GDM1 (cell line): ENCODE measurements at regions not wholly inside any gene's neighbourhood (a gene's known extent, or its start where the extent isn't known, plus 50 kb on each side); places are given as distances from the start of the nearest gene placed in this dataset.

Source experiments
- DNase-seq: peaks from one replicate; lab custom pipeline; 2025; lab: John Stamatoyannopoulos, UW

DNA sequence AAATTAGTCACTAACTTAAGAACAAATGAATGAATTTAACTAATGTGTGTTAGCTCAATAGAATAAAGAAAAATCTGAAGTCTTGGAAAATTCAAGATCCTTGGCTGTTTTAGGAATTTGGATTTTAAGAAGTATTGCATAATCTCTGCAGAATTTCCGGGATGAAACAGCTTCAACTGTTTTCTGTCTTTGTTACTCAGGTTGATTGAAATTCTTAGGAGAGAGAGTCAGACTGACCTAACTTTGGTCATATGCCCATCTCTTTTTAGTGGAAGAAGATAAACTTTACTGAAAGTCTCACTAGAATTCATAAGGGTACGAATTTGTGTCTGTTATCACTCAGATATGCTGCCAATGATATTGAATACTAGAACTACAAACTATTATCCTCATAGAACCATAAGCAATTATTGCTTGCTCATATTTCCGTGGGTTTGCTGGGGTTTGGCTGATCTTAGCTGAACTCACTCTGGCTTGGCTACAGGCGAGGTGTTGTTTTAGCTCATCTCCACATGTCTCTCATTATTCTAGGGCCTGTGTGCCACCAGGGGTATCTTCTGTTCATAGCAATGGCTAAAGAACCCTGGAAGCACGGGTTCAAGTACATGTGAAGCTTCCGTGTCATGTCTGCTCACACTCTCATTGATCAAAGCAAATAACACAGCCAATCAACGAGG lies 257.4 kb upstream of the NOVA1 start:
- DNase-seq = no peak

DNA sequence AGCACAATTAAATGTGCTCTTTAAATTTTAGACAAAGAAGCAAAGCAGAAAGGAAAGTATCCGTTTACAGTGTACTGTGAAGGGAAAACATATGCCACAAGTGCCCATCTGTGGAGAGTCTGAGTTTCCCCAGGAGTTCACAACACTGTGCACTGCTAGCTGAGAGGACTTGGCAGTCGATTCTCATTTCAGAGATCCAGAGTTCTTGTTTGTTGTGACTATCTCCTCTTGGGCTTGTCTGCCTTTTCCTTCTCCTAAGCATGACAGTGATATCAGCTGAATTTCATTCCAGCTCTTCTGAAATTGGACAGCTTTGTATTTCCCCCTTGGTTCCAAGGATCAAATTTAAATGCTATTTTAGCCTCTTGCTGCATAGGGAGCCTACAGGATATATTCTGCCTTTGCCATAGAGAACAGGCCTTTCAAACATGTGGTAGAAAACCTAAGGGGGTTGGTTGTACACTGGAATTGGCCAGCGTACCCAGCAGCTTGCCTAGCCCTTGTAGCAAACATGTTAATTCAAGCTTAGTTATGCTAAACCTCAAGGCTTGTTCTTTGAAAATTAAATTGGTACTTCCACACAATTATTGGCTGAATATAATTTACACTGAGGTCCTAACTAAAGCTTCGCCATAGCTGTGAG lies 259.2 kb upstream of the NOVA1 start:
- DNase-seq = no peak

DNA sequence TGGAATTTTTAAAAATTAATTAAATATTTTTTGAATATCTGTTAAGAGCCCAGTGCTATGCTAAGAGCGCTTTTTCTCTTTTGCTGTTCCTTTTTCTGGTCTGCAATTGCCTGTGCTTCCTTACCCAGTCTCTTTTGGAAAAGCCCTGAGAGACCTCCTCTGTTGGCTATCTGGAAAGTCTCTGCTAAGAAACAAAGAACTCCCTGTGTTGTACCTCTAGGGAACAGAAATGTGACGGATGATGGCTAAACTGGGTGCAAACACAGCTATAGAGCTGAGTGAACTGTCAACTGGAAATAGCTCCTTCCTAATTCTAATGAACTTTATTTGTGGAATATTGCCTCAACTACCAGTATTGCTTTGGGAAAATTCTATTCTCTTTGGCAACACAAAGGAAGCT lies 261.6 kb upstream of the NOVA1 start:
- DNase-seq = no peak

DNA sequence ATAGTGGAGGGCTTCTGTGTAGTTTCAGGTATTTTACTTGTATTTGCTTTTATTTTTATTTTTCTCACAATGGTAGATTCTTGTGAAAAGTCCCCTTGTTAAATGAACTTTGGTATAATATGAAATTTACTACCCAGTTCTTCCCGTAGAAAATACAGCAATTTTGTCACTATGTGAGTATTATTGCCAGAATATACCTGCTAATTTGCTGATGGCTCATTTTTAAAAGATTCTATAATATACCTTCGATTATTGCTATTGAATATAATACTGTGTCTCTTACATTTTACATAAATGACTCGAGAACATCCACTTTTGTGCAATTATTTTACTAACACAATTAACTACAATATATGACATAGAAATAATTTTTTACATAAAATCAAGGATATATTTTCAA lies 262.3 kb upstream of the NOVA1 start:
- DNase-seq = no peak

DNA sequence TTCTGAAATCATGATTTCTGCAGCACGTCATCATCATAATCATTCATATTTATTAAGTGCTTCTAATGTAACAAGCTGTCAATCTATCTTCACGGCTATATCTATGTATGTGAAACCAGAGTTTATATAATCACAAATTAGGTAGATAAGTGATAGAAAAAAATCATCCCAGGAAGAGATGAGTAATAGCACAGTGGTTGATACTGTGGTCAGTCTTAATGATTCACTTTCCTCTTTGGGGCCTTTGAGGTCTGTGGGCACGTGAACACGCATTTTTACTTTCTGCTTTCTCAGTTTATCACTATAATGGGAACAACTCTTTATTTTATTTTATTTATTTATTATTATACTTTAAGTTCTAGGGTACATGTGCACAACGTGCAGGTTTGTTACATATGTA lies 265.9 kb upstream of the NOVA1 start:
- no peak for DNase-seq

DNA sequence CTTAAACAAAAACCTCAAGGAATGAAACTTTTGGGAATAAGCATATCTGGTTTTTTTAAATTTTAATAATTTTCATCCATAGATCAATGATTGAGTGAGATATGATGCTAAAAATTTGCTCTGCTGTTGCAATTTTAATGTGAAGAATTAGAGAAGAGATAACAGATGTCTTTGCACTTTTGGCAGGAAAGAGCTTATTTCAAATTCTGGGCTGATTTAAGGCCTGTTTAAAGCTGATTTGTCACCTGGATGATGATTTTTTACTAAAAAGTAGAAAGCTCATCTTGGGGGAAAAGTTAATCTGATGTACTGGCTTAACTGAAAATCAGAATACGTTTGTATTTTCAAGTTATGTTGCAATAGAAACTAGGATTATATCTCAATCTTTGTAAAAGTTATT lies 268.9 kb upstream of the NOVA1 start:
- no peak for DNase-seq

DNA sequence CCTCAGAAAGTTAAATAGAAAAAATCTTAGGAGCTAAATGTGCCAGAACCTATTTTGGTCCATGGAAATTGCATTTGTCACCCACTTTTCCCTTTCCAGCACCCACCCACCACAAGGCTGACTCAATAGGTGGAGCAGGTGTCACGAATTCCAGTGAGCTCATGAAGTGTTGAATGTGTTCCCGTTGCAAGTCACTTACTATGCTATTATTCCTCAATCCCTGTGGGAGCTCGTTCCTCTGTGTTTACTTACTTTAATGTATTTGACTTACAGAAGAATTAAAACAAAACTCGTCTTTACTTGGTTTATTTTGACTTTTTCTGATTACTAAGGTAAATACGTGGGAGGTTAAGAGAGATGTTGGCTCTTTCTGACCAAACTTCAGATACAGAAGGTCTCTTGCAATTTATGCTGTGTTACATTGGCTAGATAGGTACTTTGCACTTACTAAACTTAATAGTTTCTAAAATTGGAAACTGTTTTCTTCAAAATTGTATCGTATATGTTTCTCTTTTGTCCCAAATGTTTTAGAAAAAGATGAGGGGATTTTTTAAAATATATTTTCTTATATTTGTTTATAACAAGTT lies 269.4 kb upstream of the NOVA1 start:
- DNase-seq = no peak

DNA sequence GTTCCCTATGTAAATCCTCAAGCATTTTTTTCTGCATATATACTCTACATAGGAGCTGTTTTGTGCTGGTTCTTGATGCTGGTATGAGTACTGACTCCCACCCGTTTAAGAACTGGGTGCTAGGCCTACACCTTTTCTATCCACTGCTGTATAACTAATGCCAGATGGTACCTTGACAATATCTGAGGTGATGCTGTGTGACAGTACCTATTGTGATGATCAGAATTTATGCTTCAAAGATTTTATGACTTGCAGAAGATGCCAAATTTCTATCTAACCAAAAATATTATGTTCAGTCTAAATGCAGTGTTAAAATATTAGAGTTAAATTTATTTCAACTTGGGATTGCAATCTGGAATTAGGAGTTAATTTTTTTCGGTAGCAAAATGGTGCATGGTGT lies 272.3 kb upstream of the NOVA1 start:
- no peak for DNase-seq

DNA sequence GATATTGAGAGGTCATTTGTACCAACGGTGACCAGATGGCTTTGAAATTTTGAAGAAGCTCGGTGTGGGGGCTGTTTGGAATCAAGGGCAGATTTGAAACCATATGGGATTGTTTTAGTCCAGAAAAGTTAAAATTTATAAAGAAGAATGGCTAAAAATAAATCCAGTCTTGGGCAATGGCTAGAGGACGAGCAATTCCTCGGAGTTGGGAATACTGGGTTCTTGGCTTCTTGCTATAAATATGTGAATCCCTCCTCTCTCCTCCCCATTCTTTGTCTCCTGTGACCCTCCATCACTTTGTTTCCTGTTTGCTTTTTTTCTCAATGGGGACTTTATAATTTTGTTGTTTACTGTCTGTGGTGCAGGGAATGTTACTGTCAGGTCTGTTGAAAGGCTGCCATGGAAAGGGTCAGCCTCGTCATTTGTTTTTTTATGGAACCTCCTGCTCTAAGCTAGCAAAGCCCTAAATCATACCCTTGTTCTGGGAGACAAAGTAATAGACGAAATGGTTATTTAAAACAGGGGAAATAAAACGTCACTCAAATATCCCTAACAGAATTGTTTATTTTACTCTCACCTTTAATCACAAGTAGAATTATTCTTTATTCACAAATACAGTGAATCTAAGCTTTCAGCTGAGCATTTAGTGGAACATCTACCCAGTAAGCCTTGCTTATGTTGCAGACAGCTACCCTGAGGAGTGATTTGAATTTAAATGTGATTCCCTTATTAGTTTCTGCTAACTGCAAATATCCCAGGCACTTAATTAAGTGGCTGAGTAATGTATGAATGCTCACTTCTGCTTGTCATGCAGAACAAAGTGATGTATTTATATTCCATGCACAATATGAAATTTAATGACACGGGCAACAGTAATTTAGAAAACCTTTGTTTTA lies 273.1 kb upstream of the NOVA1 start:
- no peak for DNase-seq

DNA sequence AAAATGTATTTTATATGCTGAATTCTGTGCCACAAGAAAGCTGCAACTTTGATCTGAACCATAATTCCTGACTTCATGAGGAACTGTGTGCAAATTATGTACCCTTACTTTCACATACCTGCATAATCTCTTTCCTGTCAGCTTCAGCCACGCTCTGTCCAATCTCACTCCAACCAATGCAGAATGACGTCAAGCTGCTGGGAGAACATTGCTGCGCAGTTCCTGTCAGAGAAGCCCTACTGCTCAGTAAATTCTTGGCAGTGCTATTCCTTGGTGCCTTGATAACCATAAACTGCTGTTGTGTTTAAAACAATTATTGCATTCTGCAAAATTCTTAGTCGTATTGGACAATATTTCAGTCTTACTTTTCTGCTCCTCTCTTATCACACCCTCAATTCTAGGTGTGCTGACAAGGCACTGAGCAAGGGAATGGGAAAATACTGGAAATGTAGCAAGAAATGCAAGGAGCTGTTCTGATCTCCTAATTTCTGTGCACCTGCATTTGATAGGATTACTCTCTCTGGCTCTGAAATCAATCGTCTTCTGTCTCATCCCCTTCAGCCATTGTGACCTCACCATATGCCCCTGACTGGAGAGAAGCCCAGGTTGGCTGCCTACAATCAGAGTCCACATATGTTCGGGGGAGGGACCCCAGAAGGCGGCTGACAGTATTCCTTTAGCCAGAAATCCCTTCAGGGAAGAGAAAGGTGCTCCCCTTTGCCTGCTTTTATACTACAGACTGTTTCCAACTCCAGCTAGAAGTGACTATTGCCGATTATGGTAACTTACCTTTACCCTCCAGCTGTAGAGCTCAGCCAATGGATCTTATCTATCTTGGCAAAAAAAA lies 274.9 kb upstream of the NOVA1 start:
- DNase-seq = no peak

DNA sequence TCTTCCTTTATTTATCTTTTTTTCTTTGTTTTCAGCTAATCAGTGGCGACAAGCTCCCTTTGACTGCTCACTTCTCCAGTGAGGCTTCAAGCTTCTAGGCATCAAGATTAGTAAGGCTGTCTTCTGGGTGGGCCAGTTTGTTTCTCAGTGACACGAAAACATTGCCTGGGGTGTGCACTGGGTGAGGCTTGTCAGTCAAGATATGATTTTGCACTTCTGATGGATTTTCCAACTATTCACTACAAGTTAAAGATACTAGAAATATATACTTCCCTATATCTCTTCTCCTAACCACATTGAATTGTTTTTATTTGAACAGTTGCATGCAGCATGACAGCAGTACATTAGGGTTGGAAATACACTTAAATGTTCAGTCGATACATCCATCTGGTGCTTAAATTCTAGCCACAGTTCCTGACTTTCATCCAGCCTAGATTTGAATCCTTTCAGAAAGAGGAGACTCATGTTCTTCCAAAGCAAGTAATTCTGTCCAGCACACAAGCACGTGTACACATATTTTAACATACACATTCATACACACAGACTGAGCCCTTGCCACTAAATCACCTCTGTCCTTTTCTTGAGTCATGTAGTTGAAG lies 275.6 kb upstream of the NOVA1 start:
- DNase-seq = no peak

DNA sequence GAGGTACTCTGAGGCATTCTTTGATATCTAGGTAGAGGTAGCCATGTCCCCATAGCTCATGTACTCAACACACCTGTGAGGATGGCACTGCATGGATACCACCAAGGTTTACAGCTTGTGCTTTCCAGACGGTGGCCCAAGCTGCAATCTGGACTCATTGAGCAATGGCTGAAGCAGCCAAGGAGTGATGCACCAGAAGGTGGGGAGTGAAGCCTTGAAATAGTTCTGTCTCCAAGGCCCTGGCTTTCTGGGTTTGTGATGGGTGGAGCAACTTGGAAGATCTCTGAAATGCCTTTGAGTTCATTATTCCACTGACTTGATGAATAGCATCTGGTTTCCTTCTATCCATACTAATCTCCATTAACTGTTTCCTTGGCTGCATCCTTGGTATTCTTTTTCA lies 290.0 kb upstream of the NOVA1 start:
- DNase-seq = no peak

DNA sequence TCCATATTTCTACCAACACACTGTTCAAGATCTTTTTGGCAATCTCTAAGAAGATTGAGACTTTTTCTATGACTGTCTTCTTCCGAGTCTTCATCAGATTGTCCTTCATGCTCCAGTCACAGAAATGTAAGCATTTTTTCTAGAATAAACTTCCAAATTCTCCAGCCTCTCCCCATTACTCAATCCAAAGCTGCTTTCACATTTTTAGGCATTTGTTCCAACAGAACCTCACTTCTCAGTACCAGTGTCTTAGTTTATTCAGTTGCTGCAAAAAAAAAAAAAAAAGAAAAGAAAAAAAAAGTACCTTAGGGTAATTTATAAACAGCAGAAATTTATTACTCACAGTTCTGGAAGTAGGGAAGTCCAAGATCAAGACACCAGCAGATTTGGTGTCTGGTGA lies 290.8 kb upstream of the NOVA1 start:
- DNase-seq = no peak

DNA sequence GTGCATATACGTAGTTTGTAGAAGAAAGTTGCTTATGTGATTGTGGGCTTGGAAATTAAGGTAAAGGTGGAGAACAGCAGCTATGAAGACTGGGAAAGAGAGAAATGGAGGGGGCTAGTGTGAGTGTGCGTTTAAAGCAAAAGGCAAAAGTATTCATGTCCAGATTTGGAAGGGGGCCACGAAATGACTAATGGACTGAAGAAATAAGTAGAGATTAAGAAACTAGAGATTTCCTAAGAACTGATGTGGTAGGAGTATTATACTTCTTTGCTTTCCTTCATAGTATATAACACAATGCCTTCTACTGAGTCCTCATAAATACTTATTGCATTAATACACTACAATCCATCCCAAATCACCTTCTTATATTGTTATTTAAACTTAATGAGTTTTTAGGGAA lies 298.6 kb upstream of the NOVA1 start:
- no peak for DNase-seq

DNA sequence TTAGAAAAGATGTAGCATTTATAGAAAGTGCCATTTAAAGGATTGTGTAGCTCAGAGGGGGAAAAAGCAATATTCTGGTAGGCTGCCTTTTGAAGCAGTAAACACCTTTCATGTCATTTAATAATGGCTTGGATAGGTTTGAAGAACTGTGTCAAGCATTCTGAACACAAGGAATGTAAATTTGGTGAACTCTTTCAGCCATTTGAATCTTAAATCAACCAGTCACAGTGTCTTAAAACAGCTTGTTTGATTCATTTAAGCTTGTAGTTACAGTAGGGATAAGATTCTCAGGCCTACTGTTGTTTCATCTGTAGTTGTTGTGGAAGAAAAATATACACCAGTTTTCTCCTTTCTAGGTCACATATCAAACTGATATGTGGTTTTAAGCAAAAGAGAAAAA lies 299.4 kb upstream of the NOVA1 start:
- DNase-seq = no peak

DNA sequence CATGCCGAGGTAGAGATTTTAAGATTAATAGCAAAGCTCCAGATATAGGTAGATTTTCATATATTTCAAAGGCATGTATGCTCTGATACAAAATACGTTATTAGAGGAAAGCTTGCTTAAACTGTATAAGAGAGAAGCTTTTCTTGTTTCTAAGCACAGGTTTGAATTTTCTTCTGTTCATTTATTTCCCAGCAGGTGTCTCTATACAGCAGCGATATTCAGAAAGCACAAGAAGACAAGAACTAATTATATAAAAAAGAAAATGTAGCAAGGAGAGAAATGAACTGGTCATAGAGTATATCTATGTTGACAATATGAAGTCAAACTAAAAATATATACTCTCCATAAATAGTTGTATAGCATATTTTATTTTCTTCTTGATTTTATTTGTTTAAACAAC lies 307.4 kb upstream of the NOVA1 start:
- DNase-seq = no peak

DNA sequence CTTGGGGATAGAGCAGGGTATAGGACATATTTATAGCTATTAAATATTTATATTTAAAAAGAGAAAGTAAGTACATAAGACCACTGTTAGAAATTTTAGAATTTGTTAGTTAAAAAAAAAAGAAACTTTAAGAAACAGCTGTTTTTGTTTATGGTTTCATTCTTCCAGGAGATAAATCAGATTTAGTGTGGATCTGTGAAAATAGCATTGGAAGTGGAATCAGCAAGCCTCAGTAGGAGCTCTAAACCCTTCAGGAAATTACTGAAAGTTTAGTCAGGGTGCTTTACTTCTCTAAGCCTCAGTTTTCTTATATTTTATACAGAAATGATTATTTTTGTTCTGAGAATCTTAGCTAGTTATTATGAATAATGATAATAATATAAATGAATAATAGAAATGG lies 316.0 kb upstream of the NOVA1 start:
- DNase-seq = no peak

DNA sequence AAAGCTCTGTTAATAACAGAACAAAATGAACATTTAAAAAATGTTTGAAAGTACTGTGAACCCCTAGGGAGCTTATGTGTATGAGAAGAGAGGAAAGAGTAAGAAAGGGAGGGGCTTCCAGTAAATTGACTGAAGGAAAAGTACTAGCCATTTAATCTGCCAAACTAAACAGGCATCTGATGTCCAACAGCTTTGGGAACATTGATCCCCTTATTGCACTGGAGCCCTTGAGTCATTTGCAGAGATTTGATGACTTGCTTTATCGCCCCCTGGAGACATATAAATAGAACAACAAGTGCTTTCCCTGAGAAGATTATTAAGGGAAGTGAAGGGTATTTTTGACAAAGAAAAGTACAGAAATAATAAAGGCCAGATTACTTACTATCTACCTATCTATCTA lies 319.3 kb upstream of the NOVA1 start:
- DNase-seq = no peak

DNA sequence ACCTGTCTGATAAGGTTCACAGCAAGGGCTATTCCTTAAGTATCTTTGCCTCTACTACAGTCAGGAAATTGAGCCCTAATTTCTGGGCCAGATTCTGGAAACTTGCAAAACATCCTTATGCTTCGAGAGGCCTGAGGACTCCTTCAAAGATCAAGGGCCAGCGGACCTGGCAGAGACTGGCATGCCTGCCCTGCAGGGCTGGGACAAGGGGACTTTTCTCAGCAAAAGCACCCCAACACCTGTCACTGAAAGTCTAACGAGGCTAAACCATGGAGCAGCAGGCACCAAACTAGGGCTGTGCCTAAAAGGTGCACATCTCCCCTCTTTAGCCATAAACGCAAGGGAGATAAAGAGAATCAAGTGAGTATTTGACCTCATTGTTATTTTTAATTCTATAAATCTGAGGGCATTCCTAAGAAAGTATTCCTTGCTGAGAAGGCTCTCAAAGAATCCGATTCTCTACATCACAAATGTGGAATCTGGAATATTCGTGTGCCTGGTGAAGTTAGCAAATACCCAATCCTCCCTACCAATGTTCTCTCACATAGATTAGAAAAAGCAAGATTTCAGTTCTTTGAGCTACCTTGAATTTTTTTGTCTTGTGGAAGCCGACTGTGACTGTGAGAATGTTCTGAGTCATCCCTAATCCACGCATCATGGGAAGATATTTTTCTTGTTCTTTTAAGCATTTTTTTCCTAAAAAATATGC lies 328.2 kb upstream of the NOVA1 start:
- DNase-seq = no peak

DNA sequence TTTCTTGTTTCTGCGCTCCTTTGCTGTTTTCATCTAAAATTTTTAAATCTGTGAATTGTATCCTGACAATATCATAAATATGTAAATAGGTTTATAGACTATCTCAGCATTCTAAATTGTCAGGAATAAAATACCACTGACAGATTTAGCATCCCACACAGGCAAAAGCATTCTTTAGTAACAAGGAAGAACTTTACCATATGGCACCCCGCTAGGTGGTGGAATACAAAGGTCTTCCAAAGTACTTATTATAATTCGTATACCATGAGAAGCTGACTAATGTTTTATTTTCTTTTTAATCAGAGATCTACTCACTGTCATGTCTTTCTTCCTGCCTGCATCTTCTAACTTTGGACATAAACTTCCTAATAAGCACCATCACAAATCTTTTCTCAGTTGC lies 328.8 kb upstream of the NOVA1 start:
- no peak for DNase-seq

DNA sequence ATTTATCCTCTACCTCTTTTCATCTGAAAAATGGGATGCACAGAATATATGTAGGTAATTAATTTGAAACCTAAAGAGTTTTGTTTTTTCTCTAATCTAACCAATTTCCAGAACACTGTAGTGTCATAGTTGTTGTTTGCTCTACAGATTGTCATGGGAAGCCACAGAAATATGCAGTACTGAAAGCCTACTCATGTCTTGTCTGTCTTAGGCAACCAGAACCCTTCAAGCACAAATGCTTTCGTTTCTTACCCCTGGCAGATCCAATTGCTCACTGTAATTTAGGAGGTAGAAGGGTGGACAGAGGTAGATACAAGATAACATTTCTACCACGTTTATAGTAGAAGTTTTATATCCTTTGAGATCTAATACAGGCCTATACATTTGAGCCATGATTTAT lies 330.2 kb upstream of the NOVA1 start:
- DNase-seq = no peak
